Mucosa of descending colon (tissue), 3 donors: ENCODE measurements at regions not wholly inside any gene's neighbourhood (a gene's known extent, or its start where the extent isn't known, plus 50 kb on each side); places are given as distances from the start of the nearest gene placed in this dataset.
A peak's percentile ranks its signal among the peaks of the same experiment; 100 is the strongest.

Experiments
- ATAC-seq: fragments of 200-7000 bp; cut with Tn5 transposase; one replicate; pipeline ENCODE4 v1.9.1; 2020; ENCODE audit warnings: mild to moderate bottlenecking, moderate library complexity
- DNase-seq, 3 donors: peaks; one replicate each; pipeline ENCODE4 v3.0.0-alpha.2; 2020
- H3K36me3 ChIP-seq: fragments of 200-600 bp; one replicate; pipeline ENCODE4 v1.8.0; 2021; ENCODE audit warnings: low read depth, mild to moderate bottlenecking
- H3K4me1 ChIP-seq: fragments of 200-600 bp; one replicate; pipeline ENCODE4 v1.8.0; 2021; ENCODE audit warnings: low read depth, mild to moderate bottlenecking
- H3K4me3 ChIP-seq: fragments of 200-600 bp; one replicate; pipeline ENCODE4 v1.8.0; 2021; ENCODE audit warnings: mild to moderate bottlenecking
- H3K9me3 ChIP-seq: fragments of 200-600 bp; one replicate; pipeline ENCODE4 v1.8.0; 2021; ENCODE audit warnings: mild to moderate bottlenecking
- CTCF ChIP-seq: fragments of 200-600 bp; IDR thresholded peaks from one replicate; pipeline ENCODE4 v1.8.0; 2022; ENCODE audit warnings: antibody characterized with exemption, mild to moderate bottlenecking
- intact Hi-C, 2 donors: fragments of 100-400 bp; cut with DNase I in 1 of 2; cut with micrococcal nuclease in 1 of 2; formaldehyde crosslinking; loops; one replicate each; pipeline versions ENCODE4 v1.11.0 to v1.11.1; 2022; cut with DNase I, micrococcal nuclease
- donor health status: DM: no; HTN: no; CAD: no; lungs with moderate emphysema.
- donor health status: DM: no; HTN: no; CAD: no.
- donor health status: DM: no; HTN: yes; CAD: no.

GRCh38 chr15:81752546-81752942, 293.3 kb downstream of the MEX3B start:
- H3K4me1 ChIP-seq = no peaks in the 10 kb centered on the region
- TF ChIP-seq CTCF = no peak
- intact Hi-C loops = no loop called here
- H3K4me3 ChIP-seq = no peak overlapping the region
- peak; percentile 47 for ATAC-seq
- no peaks in the 10 kb centered on the region for H3K9me3 ChIP-seq
- no peaks in the 10 kb centered on the region for H3K36me3 ChIP-seq
- DNase-seq = peak in 2 of 3 donors; percentile 23 to 37

DNA sequence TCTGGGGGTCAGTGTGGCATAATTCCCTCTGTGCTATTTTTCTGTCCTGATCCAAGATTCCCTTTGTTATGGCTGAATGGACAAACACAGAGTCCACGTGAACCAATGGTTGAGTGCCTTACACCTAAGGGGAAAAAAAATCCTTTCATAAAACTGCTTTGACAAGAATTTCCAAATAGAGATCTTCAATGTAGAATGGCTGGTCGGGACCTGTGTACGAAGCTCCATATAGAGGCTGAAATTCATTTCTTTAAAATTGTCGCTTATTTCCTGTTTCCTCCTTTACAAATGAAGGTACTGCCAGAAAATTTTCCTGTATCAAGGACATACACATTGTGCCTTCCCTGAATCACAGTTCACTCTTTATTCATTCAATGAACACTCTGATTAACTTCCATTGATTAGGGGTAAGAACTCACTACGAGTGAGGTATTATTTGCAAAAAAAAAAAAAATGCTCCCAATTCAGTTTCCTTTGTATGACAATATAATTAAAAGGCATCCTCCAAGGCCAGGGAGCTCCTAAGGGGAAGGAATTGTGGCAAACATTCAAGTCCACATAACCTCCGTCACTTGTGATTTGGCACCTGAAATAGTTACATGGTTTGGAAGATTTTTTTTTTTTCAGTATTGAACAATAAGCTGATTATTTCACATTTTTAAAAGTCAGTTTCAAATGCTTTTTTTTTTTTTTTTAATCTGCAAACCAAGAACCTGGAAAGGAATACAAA, 293.8 kb downstream of the MEX3B start:
- ATAC-seq = no peak
- no peaks in the 10 kb centered on the region for H3K36me3 ChIP-seq
- no peak for TF ChIP-seq CTCF
- H3K9me3 ChIP-seq = no peaks in the 10 kb centered on the region
- intact Hi-C loops = no loop called here
- no peak for DNase-seq
- no peak overlapping the region for H3K4me3 ChIP-seq
- no peaks in the 10 kb centered on the region for H3K4me1 ChIP-seq

DNA sequence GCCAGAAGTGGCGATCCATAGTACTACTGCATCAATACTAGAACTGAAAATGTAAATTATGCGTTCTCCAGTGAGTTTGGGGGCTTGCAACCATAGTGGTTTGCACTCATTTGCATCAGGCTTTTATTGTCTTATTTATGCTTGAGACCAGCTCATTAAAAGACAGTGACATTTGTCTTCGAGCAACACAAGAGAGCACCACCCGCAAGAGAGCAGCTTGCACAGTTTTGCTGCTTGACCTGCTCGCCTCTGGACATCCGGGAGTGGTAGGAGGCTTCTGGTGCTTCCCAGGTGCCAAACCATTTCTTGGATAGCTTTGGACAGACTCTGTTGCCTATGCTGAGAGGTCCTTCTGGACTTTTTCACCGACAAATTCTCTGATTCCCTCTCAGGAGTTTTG, 294.6 kb downstream of the MEX3B start:
- no peak for TF ChIP-seq CTCF
- DNase-seq (no peak), ATAC-seq (no peak)
- Histone ChIP-seq H3K9me3 (no peaks in the 10 kb centered on the region), H3K36me3 (no peaks in the 10 kb centered on the region), H3K4me1 (no peaks in the 10 kb centered on the region), H3K4me3 (no peak overlapping the region)
- intact Hi-C loops = no loop called here

GRCh38 chr15:81749716-81750375, 296.0 kb downstream of the MEX3B start:
- intact Hi-C loops = no loop called here
- DNase-seq (no peak), ATAC-seq (no peak)
- no peaks in the 10 kb centered on the region for H3K36me3 ChIP-seq
- no peaks in the 10 kb centered on the region for H3K4me1 ChIP-seq
- H3K4me3 ChIP-seq = no peak overlapping the region
- no peaks in the 10 kb centered on the region for H3K9me3 ChIP-seq
- no peak for TF ChIP-seq CTCF

DNA sequence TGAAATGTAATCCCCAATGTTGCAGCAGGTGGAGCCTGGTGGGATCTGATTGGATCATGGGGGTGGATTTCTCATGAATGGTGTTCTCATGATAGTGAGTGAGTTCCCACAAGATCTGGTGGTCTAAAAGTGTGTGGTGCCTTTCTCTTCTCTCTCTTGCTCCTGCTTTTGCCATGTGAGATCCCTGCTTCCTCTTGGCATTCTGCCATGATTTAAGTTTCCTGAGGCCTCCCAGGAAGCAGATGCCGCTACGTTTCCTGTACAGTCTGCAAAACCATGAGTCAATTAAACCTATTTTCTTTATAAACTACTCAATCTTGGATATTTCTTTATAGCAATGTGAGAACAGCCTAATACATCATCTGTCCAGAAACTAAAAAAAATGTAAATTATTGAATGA, 298.3 kb downstream of the MEX3B start:
- Histone ChIP-seq H3K36me3 (no peaks in the 10 kb centered on the region), H3K9me3 (no peaks in the 10 kb centered on the region), H3K4me1 (no peaks in the 10 kb centered on the region), H3K4me3 (no peak overlapping the region)
- intact Hi-C loops = no loop called here
- TF ChIP-seq CTCF = no peak
- no peak for ATAC-seq
- no peak for DNase-seq
